NB4 (cell line): ENCODE measurements at regions not wholly inside any gene's neighbourhood (a gene's known extent, or its start where the extent isn't known, plus 50 kb on each side); places are given as distances from the start of the nearest gene placed in this dataset.

Experiments used
- POLR2A ChIP-seq: IDR thresholded peaks from 2 replicates; pipeline ENCODE4 v1.6.1; 2011; ENCODE audit warnings: mild to moderate bottlenecking; ENCODE audit not compliant: insufficient read length; ENCODE audit errors: extremely low read depth
- TF ChIP-seq, protein P1 (sequence below): IDR thresholded peaks from one replicate; pipeline ENCODE4 v1.5.1; 2012; ENCODE audit warnings: low read depth, low read length

DNA sequence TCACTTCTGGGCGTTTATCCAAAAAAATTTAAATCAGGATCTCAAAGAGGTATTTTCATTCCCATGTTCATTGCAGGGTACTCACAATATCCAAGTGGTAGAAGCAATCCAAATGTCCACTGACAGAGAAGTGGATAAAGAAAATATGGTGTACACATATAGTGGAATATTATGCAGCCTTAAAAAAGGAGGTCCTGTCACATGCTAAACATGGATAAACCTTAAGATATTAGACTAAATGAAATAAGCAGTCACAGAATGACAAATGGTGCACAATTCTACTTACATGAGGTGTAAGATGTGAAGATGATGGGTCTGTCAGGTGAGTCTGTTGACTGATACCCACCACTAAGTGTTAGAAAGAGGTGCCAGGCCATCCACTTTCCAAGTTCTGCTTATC is 140.6 kb downstream of the THNSL2 start:
- TF ChIP-seq, protein P1, sequence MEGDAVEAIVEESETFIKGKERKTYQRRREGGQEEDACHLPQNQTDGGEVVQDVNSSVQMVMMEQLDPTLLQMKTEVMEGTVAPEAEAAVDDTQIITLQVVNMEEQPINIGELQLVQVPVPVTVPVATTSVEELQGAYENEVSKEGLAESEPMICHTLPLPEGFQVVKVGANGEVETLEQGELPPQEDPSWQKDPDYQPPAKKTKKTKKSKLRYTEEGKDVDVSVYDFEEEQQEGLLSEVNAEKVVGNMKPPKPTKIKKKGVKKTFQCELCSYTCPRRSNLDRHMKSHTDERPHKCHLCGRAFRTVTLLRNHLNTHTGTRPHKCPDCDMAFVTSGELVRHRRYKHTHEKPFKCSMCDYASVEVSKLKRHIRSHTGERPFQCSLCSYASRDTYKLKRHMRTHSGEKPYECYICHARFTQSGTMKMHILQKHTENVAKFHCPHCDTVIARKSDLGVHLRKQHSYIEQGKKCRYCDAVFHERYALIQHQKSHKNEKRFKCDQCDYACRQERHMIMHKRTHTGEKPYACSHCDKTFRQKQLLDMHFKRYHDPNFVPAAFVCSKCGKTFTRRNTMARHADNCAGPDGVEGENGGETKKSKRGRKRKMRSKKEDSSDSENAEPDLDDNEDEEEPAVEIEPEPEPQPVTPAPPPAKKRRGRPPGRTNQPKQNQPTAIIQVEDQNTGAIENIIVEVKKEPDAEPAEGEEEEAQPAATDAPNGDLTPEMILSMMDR, result no peak
- no peak for TF ChIP-seq POLR2A
